ENCODE measurements at regions not wholly inside any gene's neighbourhood (a gene's known extent, or its start where the extent isn't known, plus 50 kb on each side); places are given as distances from the start of the nearest gene placed in this dataset.
"Not testable (repeated sequence)": the region's sequence is repeated elsewhere in the genome, so short reads cannot be mapped to it uniquely, and the experiment has no call there.

GRCh38 chr5:12625667-12626263, 721.5 kb upstream of the CTNND2 start:
- no peak for DNase-seq

DNA sequence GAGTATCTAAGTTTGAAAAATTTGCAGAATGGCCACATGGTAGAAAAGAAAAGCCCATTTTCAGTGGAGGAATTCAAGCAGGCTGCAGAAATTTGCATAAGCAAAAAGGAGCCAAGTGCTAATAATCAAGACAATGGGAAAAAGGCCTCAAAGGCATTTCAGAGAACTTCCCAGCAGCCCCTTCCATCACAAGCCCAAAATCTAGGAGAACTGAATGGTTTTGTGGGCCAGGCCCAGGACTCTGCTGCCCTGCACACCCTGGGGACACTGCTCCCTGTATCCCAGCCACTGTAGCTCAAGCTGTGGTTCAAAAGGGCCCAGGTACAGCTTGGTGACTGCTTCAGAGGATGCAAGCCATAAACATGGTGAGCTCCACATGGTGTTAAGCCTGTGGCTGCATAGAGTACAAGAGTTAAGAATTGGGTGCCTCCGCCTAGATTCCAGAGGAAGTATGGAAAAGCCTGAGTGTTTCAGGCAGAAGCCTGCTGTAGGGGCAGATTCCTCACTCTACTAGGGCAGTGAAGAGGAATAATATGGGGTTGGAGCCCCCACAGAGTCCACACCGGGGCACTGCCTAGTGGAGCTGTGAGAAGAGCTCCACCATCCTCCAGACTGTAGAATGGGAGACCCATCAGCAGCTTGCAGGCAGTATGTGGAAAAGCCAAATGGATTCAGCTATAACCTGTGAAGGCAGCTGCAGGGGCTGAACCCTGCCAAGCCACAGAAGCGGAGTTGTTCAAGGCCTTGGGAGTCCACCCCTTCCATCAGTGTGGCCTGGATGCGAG, 720.7 kb upstream of the CTNND2 start:
- DNase-seq, result no peak

GRCh38 chr5:12623408-12623807, 719.2 kb upstream of the CTNND2 start:
- DNase-seq, result no peak

- DNase-seq, result no peak
These were observed 711.8 kb upstream of the CTNND2 start for GRCh38 chr5:12616093-12616492.

GRCh38 chr5:12615141-12615820, 711.0 kb upstream of the CTNND2 start:
- DNase-seq, result no peak

DNA sequence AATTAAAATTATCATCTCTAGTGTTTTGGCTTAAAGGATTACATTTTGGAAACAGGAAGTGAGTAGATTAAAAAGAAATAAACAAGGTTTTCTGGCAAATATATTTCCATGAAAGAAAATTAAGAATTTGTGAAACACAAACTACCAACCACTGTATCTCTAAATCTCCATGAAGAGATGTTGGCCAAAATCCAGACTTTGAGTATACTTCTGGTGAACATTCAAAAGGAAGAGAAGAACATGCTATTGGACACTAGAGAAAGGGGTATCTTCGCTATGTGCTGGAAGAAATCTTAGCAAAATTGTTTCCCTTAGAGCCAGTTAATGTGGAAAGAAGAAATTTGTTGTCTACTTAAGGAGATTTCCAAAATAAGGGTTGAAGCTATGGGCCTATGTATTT, 710.4 kb upstream of the CTNND2 start:
- DNase-seq, result no peak

DNA sequence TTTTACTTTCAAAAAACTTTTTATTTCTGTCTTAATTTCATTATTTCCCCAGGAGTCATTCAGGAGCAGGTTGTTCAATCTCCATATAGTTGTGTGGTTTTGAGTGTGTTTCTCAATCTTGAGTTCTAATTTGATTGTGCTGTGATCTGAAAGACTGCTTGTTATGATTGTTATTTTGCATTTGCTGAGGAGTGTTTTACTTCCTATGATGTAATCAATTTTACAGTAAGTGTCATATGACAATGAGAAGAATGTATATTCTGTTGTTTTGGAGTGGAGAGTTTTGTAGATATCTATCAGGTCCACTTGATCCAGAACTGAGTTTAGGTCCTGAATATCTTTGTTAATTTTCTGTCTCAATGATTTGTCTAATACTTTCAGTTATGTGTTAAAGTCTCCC, 706.9 kb upstream of the CTNND2 start:
- no peak for DNase-seq

GRCh38 chr5:12607817-12608216, 703.6 kb upstream of the CTNND2 start:
- not testable (repeated sequence) for DNase-seq

GRCh38 chr5:12592228-12592627, 688.0 kb upstream of the CTNND2 start:
- no peak for DNase-seq

- no peak for DNase-seq
These were observed 682.2 kb upstream of the CTNND2 start for GRCh38 chr5:12586406-12586805.

DNA sequence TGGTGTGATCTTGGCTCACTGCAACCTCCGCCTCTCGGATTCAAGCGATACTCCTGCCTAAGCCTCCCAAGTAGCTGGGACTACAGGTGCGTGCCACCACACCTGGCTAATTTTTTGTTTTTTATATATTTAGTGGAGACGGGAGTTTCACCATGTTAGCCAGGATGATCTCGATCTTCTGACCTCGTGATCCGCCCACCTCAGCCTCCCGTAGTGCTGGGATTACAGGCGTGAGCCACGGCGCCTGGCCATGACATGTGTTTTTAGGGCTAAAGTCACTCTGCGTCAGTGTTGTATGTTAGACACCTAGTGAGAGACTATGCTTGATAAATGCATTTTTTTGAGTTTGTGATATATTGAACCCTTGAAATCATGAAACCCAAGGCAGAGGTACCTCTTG, 674.6 kb upstream of the CTNND2 start:
- DNase-seq, result not testable (repeated sequence)

DNA sequence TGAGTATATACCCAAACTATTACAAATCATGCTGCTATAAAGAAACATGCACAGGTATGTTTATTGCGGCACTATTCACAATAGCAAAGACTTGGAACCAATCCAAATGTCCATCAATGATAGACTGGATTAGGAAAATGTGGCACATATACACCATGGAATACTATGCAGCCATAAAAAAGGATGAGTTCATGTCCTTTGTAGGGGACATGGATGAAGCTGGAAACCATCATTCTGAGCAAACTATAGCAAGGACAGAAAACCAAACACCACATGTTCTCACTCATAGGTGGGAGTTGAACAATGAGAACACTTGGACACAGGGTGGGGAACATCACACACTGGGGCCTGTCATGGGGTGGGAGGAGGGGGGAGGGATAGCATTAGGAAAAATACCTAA, 672.7 kb upstream of the CTNND2 start:
- not testable (repeated sequence) for DNase-seq

GRCh38 chr5:12574298-12575093, 670.2 kb upstream of the CTNND2 start:
- DNase-seq, result not testable (repeated sequence)

DNA sequence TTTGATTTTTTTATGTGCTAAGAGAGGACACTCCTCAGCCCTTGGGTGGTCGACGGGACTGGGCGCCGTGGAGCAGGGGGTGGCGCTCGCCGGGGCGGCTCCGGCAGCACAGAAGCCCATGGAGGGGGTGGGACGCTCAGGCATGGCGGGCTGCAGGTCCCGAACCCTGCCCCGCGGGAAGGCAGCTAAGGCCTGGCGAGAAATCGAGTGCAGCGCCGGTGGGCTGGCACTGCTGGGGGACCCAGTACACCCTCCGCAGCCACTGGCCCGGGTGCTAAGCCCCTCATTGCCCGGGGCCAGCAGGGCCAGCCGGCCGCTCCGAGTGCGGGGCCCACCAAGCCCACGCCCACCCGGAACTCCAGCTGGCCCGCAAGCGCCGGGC, 669.7 kb upstream of the CTNND2 start:
- not testable (repeated sequence) for DNase-seq

- no peak for DNase-seq
These were observed 666.4 kb upstream of the CTNND2 start for GRCh38 chr5:12570688-12571087.

DNA sequence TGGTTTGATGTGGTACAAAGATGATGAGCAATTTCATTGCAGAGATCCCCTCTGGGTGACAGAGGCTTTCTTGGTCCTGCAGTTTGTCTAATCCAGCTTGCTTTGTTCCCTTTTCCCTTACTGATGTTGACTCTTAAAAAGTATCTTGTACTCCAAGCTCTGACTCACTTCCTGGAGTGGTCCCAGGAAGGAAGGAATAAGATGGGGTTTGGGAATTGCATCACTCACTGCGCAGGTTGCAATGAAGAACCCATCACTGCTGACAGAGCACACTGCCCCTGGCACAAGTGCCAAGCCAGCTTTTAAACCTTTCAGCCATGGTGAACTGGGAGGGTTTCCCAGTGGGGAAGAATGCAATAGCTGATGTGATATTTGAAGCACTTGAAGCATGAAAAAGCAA, 662.2 kb upstream of the CTNND2 start:
- DNase-seq, result no peak

- no peak for DNase-seq
These were observed 652.8 kb upstream of the CTNND2 start for GRCh38 chr5:12557012-12557411.

GRCh38 chr5:12526113-12526512, 621.9 kb upstream of the CTNND2 start:
- no peak for DNase-seq

- no peak for DNase-seq
These were observed 617.9 kb upstream of the CTNND2 start for GRCh38 chr5:12522116-12522515.

- not testable (repeated sequence) for DNase-seq
These were observed 600.7 kb upstream of the CTNND2 start for GRCh38 chr5:12504983-12505382.

GRCh38 chr5:12488161-12488560, 583.9 kb upstream of the CTNND2 start:
- DNase-seq, result no peak

DNA sequence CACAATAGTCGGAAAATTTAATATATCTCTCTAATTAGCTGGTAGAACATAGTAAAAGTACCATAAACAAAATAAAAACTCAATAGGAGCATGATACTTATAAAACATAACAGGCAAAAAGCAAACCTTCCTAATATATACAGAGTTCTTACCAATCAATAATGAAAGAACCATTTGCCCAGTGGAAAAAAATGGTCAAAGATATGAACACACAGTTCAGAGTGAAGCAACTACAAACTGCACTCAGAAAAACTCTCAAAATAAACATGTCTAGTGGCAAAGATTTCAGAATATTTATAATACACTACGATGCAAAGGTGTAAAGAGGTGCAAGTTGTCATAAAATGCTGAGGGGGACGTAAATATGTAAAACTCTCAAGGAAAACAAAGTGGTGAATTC, 576.2 kb upstream of the CTNND2 start:
- no peak for DNase-seq

DNA sequence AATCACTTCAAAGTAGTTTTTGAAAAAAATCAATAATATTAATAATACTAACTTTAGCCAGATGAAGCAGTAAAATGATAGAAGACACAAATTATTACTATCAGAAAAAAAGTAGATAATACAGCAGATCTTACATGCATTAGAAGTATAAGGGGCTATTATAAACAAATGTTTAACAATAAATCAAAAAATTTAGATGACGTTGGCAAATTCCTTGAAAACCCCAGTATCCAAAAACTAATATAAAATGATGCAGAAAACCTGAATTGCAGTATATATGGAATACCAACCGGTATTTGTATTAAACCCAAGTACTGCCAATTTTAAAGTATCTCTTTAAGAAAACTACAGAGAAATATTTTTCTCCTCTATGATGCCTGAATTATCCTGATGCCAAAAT, 573.3 kb upstream of the CTNND2 start:
- no peak for DNase-seq
